ENCODE measurements at regions not wholly inside any gene's neighbourhood (a gene's known extent, or its start where the extent isn't known, plus 50 kb on each side); places are given as distances from the start of the nearest gene placed in this dataset.

DNA sequence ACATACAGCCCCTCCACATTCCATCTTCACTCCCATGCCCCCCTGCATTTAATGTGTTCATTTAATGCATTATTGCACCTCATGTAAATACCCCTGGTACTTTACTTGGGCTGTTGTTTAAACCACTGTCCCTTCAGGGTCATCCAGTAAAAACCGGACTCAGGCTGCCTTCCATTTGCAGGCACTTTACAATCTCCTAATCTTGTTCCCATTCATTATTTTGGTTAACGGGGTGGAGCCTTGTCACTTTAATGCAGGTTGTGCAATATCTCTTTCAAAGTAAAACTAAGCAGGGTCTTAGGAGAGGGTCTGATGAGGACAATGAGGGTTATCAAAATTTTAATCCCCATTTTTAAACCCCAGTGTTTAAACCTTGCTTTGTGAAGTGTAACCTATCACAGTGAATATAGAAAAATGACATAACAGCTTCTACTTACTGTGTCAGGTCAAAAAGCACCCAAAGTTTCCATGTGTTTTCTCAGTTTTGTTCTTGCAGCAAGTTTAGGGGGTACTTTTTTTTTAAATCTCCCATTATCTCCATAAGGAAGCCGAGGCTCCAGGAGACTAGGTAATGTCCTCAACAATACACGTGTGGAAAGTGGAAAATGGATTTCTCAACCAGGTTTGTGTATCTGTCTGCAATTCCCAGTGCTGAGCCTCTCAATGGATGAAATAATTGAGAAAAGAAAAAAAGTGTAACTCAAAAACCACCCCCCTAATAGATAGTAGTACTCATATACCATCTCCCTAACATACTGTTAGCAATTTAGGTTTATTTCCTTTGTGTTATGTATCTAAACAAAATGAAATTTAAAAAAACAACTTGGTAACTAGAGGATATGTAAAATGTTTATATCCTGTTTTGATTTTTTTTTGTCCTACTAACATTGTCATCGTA lies 54.2 kb upstream of the SPRY4 start:
- DNase-seq (ENCODE audit: low spot score): no peak

- DNase-seq (ENCODE audit: low spot score): no peak
Measured at GRCh38 chr5:142375944-142376411, 51.2 kb upstream of the SPRY4 start.
